OCI-M2 (cell line): ENCODE measurements at regions not wholly inside any gene's neighbourhood (a gene's known extent, or its start where the extent isn't known, plus 50 kb on each side); places are given as distances from the start of the nearest gene placed in this dataset.

Experiments
- DNase-seq: peaks from one replicate; lab custom pipeline; 2025; ENCODE audit not compliant: unreplicated experiment; lab: John Stamatoyannopoulos, UW

DNA sequence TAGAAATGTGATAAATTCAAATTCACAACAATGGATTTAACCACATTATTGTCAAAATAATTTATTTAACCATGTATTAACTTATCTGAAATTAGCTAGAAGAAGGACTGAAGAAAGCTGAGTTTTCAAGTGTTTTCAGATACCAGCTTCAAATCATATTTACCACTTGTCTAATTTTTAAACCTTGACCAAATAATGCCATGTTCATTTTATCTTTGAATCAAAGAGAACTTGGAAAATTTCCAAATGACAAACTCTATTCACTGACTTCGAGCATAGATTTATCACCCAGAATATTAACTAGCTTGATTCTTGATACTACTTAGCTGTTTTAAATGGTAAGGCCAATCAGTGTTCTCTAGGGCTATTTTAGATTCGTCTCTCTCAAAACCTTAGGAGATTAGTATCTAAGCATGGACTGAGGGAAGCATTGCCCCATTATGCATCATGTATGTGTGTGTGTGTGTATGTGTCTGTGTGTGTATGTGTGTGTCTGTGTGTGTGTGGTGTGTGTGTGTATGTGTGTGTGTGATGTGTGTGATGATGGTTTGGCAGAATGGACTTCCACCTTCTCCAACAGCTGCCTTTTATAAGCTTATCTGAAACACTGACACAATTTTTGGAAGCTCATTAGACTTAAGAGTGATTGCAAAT, 667.5 kb upstream of the FANCL start:
- no peak for DNase-seq

DNA sequence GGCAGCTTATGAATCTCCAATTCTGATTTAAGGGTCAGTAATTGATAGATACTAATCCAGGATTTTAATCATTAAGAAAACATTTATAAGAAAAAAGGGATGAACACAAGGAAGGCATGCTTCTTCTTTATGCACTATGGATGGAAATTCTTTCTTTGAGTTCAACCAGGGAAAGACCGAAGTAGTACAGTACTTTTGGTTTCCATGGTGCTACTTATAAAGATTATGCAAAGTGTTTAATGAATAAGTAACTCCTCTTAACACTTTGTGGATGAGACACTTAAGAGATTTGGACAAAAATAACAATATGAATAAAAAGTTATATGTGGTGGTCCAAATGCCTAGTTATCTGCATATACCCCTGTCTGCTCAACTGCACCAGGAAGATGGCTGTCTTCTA, 666.5 kb upstream of the FANCL start:
- no peak for DNase-seq

DNA sequence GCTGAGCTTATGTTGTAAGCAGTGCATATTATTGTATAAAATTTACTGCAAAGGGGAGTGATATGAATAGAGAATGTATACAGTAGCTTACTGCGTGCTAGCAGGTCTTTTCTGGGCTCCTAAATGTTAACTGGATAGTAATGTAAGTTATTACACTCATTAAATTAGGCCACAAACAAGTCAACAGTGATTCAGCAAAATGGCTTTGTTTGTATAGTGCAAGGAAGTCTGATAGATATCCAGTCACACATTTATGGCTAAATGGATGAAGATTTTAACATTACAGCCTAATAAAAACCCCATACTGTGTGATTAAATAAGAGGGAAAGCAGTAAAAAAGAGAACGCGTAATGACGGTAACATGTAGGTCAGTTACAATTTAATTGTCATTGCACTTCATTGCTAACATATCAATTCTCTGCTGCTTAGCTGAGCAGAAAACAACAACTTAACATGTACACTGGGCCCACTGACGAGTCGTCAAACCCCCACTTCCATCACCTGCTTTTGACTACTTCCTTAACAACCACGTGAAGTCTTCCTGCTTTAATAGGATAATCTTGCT, 665.0 kb upstream of the FANCL start:
- DNase-seq: no peak

DNA sequence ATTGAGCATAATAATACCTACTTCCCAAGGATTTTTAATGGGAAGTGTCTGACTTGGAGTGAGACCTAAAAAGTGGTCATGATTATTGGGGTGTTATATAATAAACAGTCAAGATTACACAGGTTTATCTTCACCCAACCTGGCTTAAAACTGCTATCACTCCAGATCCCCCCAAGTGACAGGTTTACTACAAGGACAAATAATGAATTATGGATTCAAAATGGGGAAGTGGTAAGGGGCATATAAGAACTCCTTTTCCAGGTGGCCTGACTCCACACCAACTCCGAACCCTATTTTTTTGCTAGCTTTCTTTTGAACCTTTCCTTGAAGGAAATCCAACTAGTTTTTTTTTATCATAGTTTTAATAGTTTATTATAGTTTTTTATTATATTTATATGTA, 663.0 kb upstream of the FANCL start:
- no peak for DNase-seq

DNA sequence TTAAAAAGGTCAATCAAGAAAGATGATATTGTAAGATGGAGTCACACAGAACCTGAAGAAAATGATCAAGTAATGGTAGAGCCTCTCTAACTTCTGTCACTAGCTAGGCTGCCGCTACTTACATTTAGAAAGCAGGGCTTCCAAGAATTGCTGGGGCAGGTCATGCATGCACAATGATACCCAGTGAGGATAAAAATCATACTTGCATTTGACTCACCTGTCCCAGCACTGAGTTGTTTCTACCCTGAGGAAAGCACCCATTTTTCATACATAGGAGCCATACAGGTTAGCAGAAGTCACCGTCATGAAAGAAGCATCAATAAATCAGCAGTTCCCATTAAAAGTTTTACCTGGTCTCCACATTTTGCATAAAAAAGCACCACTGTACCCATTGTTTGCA, 662.3 kb upstream of the FANCL start:
- DNase-seq: no peak

DNA sequence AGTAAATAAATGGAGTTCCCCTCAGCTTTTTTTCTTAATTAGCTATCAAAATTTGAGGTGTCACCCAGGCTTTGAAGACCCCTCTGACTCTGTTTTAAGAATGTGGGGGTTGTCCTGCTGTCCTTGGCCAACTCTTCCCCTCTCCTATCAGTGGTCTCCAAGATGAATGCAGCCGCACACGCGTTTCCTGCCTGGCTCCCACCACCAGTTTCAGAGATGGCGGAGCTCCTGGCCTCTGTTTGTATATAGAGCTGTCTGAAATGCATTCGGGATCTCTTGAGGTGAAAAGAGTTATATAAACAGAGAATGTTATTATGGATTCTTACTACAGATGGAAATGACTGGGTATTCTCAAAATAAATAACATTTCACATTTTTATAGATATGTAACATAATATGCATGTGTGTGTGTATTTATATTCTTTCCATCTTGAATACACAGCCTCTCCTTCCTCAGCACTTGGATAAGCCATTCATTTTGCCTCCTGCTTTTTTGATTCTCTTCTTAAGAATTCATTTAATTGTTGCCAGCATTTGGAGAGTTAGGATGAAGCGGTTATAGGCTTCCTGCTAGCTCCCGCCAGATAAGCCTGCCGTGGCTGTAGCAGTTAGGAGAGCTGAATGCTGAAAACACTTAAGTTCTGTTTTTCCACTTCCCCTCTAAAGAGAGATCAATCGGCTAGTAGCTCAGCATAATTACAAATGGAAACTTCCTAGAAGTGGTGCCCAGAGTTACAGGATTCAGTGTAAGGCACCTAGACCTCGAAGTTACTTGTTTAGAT, 659.3 kb upstream of the FANCL start:
- DNase-seq: no peak

DNA sequence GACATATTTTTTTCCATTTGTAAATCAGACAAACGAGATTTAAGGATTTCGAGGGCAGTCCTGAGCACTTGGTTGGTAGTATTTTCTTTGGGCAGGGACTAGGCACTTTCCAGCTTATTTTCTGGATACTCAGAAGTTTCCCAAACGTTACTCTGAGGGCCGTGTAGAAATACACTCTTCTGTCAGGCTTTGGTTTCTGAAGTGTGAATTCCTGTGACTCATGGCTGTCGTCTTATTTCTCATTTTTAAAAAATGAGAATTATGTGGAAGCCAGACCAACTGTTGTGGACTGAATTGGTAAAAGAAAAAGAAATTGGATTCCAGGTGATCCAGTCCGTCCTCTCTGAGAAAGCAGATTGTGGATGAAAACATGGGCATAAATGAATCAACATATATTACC, 658.6 kb upstream of the FANCL start:
- no peak for DNase-seq

DNA sequence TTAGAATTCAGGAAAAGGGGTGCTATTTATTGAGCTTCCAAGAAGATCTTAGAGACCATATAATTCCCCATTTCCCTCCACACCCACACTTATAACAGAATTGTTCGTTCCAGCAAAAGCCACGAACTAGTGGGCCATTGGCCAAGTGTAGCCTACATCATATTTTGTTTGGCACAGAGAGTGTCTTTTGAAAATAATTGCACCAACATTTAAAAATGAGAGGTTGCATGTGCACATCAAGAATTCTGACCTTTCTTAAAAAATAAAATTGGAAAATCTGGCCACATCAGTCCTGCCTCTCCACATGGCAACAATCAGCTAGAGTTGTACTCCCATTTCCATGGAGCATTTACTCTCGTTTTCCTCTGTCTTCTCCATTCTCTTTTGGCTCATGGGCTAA, 655.5 kb upstream of the FANCL start:
- DNase-seq: no peak

DNA sequence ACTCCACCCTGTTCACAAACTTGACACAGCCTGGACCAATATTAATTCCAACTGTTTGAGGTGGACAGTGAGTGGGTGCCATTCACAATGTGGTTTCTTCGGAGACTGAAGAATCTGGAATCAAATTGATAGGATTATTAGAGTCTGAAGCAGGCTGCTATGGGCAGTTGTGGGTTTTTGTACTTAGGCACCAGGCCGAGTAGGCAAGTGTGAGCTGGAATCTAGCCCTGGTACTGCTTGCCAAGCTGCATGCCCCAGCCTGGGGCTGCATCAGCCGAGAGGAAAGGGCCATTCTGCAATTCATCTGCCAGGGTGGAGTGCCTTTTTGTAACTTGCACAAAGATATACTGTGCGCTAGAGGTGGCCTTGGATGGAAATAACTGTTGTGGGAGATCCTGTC, 654.7 kb upstream of the FANCL start:
- no peak for DNase-seq

DNA sequence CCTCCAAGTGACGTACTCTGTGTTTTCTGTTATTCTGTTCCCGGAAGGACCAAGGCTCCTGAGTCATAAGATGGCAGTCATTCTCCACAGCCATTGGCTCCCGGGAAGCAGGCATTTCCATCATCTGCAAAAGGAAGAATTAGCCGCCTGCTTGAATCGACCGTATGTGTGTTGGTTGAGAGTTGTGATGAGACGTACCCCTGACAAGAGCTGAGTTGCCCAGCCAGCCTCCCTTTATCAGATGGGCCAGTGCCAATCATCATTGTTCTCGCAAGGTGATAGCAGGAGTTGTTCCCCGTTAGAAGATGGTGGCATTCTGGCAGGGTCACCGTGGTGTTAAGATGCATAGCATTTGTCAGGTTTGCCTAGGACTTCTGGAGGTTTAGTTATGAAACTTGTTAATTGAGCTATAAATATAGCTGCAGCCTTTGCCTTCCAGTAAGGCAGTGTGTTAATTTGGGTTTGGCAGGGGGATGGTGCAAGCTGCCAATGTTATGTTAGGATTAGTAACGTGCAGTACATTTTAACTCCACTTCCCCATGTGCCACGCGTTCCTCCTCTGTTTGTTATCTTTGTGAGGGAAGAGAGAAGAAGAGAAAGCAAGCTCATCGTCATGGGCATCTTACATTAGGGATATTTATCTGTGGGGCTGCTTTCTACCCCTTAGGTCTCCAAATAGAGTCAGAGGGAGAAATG, 652.7 kb upstream of the FANCL start:
- no peak for DNase-seq

DNA sequence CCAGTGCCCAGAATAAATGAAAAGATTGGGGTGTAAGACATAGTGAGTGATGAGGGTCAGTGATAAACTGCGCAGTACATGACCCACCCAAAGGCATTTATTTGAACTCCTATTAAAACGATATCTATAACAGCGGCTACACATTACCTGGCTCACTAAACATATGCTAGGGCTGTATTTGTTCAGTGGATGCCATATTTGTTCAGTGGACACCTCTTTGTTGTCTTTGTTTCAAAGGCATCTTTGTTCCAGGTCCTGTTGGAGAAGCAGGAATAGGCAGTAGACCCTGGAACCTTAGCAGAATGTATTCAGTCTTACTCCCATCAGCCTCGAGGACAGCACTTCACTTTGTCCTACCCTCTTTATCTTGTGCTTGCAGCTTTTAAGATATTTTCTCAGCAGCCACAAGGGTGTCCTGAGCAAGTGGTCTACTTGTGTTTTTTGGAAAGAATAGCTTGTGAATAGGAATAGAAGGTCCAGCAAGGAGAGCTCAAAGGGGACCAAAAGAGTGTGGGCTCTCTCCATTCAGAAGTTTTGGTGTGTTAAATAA, 650.8 kb upstream of the FANCL start:
- no peak for DNase-seq

DNA sequence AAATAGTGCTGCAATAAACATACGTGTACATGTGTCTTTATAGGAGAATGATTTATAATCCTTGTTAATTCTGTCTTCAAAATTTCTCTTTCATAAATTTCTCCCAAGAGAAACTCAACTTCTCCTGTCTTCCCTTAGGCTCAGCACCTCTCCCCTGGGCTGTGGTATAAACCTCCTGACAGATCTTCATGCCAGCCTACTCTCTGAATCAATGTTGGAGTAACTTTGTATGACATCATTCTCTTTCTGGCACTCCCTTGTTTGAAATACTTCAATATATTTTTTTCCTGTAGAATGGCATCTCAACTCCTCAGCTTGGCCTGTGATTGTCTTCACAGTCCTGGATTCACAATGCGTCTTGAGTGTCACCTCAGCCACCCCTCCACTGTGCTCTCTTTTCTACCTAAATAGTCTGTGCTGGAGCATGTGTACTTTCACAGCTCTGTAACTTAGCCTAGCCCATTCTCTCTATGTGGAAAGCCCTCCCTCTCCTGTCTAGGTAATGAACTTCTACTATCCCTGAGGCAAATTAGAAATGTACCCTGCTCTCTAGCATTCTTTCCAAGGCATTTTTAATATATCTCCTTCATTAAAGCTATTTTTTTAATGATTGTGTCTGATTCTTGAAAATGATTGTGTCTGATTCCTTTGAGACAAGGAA, 649.9 kb upstream of the FANCL start:
- DNase-seq: no peak

DNA sequence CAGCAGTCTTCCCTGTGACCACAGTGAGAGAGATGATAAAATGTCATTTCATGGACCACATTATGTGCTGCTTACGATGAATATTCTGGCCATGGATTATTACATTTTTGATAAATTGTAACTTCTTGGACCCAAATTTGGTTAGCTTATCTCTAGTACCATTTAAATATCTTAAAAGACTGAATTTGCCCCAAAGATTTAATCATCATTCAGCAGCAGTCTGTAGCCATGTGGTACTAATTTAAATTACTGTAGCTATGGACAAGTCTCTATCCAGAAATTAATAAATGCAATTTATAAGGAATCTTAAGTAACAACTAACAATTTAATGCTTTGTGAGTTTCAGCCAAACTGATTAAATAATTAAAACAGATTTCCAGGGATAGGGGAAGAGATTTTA, 644.9 kb upstream of the FANCL start:
- no peak for DNase-seq

DNA sequence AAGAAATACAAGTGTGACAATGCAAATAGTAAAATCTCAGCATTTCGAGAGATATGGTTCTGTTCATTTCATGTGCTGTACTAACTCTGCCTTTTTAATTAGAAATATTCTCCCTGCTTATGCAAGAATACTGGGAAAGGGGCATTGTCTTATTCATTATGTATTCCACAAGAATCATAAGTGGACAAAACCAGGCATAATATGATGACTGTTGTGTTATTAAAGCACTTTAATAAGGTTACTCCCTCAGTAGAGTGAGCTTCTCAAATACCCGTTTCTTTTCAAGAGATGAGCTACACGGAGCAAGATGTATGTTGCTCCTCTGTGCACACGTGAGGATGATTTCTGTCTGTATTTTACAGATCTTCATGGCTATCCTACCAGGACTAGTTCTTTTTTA, 638.7 kb upstream of the FANCL start:
- no peak for DNase-seq

DNA sequence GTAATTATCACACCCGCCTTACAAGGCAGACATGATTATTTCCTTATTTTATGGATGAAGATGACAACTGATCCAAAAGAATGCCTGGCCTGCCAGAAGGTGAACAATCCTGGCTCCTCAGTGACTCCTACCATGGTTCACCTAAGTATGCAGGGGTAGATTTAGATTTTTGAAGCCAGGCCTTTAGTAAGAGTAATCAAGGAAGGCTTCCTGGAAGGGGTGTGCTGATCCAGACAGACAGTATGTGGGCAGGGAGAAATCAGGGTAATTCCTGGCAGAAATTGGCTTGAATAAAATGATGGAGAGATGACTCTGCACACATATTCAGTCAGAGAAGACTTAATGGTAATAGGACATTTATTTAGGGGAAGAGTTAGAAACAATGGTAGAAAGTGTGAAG, 637.7 kb upstream of the FANCL start:
- DNase-seq: no peak

DNA sequence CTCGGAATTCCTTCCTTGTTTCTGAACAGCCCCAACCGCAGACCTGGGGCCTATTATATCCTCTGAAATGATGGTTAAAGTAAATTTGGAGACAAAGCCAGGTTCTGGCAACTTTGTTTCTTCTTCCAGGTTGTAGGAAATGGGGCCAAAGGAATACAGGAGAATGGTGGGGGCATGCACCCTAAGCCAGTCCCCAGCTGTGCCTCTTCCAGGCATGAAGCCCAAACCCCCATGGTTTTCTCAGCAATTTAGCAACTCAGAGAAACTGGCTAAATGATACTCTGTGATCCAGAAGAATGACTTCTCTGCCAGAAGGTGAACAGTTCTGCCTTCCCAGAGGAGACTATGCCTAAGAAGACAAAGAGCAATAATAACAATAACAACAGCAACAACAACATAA, 635.0 kb upstream of the FANCL start:
- no peak for DNase-seq

DNA sequence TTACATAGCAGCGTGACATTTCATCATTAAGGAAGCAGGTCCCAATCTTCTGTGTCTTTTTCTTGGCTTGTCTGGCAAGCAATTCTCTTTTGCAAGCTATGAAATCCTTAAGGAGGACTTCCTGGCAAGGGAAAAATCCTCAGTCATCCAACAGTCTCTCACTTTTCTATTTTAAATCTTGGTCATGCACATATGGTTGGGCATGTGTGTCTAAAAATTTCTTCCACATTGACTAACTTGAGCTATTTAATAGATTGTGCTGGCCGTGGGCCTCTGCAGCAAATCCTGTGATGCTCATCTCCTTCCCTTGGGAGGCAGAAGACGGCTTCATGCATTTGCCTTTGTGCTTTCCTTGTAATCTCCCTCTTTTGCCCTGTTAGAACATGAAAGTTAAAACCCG, 634.3 kb upstream of the FANCL start:
- no peak for DNase-seq

DNA sequence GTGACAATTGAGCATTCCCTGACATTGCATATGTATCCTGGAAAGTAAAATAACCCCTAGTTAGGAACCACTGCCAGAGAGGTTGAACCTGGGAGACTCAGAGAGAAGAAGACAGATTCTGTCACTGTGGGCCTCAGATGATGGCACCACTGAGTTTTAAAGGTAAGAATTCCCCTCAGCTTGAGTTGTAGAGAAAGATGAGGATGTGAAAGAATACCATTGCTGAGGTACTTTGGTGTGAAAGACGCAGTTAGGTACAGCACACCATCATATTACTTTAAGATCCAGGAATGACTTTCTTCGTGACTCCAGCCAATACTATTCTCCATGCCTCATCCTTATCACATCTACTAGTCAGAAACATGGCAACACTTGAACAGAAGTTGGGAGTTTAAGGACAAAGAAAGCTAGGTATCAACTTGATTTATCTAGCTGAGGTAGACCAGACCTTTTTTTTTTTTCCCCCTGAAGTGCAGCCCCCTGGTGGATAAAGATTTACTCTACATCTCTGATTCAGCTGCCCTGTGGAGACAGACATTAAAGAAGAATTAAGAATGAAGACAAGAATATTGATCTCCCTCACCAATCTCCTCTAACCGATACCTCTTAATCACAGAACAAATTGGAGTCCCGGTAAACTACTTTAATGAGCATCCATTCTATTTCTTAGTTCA, 630.5 kb upstream of the FANCL start:
- DNase-seq: no peak

DNA sequence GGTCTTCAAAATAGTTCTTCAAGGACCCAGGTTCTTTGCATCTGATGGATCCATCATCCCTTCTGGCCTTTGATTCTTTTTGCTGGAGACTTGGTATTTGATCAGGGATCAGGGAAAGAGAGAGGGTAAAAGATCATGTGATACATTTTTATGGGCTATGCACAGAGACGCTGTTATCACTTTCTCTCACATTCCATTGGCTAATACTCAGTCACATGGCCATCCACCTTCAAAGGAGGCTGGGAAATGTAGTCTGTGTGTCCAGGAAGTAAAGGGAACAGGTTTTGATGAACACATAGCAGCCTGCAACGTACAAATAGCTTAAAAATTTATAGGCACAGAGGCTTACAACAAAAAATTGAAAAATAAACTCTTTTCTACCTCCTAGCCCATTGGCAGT, 629.6 kb upstream of the FANCL start:
- no peak for DNase-seq

DNA sequence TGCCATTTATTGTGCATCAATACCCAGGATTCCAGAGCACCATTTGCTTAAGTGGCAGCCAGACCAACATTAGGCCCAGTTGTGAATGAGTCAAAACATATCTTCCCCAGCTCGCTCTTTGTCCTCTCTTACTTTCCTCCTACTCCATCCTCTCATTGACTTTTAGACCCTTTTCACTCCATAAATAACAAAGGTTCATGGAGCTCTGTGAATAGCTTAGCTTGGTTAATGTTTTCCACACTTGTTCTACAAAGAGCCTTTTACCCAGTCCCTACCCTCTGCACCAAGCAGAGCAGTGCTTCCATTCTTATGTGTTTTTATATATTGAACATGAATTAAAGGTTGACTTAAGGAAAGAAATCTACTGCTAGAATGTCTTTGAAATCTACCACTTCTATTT, 625.8 kb upstream of the FANCL start:
- DNase-seq: no peak

DNA sequence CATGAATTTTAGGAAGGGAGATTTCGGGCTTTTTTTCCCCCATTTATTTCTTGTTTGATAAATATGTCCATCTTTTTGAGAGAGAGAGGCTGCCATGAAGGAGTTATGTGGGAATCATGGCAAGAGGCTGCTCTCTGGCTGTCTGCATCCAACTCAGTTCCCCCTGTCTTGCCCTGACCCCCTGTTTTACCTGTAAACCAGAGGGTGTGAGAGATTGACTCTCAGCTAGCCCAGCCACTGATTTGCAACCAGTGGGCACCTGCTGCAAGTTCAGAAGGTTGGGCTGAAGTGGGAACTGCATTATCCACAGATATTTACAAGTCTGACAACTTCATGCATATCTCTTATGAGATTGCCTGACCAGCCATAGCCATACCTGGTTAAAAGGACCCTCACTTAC, 625.4 kb upstream of the FANCL start:
- DNase-seq: no peak
